Endodermal cell (in vitro differentiated cells): ENCODE measurements at regions not wholly inside any gene's neighbourhood (a gene's known extent, or its start where the extent isn't known, plus 50 kb on each side); places are given as distances from the start of the nearest gene placed in this dataset.

Experiments
- DNase-seq: peaks from one replicate; pipeline ENCODE4 v3.0.0-alpha.2; 2017
- H3K27ac ChIP-seq: 2 replicates; pipeline ENCODE4 v1.5.1; 2013; ENCODE audit warnings: mild to moderate bottlenecking, low read depth, low read length, moderate library complexity
- H3K27me3 ChIP-seq: 2 replicates; pipeline ENCODE4 v1.6.1; 2013; ENCODE audit warnings: mild to moderate bottlenecking, low read length, moderate library complexity; ENCODE audit not compliant: insufficient read depth, control insufficient read depth, poor library complexity, severe bottlenecking
- H3K36me3 ChIP-seq: 2 replicates; pipeline ENCODE4 v1.7.0; 2013; ENCODE audit warnings: mild to moderate bottlenecking, low read length, moderate library complexity; ENCODE audit not compliant: control insufficient read depth, insufficient read depth
- H3K4me1 ChIP-seq: one replicate; pipeline ENCODE4 v1.7.0; 2013; ENCODE audit warnings: low read length; ENCODE audit not compliant: control insufficient read depth, insufficient read depth
- H3K4me3 ChIP-seq: 2 replicates; pipeline ENCODE4 v1.5.1; 2013; ENCODE audit warnings: mild to moderate bottlenecking, low read length, moderate library complexity
- H3K9ac ChIP-seq: 2 replicates; pipeline ENCODE4 v1.6.1; 2013; ENCODE audit warnings: mild to moderate bottlenecking, low read length, moderate library complexity; ENCODE audit not compliant: poor library complexity, severe bottlenecking; ENCODE audit errors: extremely low read depth
- H3K9me3 ChIP-seq: 2 replicates; pipeline ENCODE4 v1.6.1; 2013; ENCODE audit warnings: mild to moderate bottlenecking, low read length, moderate library complexity; ENCODE audit not compliant: control insufficient read depth
- H3K27ac Mint-ChIP-seq: 2 replicates; pipeline ENCODE4 v1.8.0; 2020; ENCODE audit warnings: mixed read lengths
- H3K27me3 Mint-ChIP-seq: 2 replicates; pipeline ENCODE4 v1.8.0; 2021; ENCODE audit warnings: mild to moderate bottlenecking, mixed read lengths; ENCODE audit not compliant: insufficient read depth
- H3K36me3 Mint-ChIP-seq: 2 replicates; pipeline ENCODE4 v1.8.0; 2020; ENCODE audit warnings: low read depth, mixed read lengths
- H3K4me1 Mint-ChIP-seq: 2 replicates; pipeline ENCODE4 v1.8.0; 2020; ENCODE audit warnings: mixed read lengths
- H3K4me3 Mint-ChIP-seq: 2 replicates; pipeline ENCODE4 v1.8.0; 2020; ENCODE audit warnings: mild to moderate bottlenecking, moderate library complexity, mixed read lengths
- H3K9me3 Mint-ChIP-seq: 2 replicates; pipeline ENCODE4 v1.8.0; 2020; ENCODE audit warnings: mild to moderate bottlenecking, mixed read lengths
- CTCF ChIP-seq: fragments of 200-600 bp; sonication (generic); conservative IDR thresholded peaks from 2 replicates; pipeline ENCODE4 v1.5.0; 2021; ENCODE audit warnings: antibody characterized with exemption, mild to moderate bottlenecking
- WGBS, 2 experiments: methylation state at CpG; one replicate each; pipeline versions ENCODE4 v1.1.5 to v1.1.7; 2013; ENCODE audit warnings: missing lambda C conversion rate in 2 of 2, mixed read lengths in 1 of 2; ENCODE audit not compliant: insufficient coverage in 1 of 2, insufficient read length in 1 of 2; 5-methylcytosine and 5-hydroxymethylcytosine counted together

GRCh38 chr10:85145966-85146365 is 817.6 kb downstream of the CCSER2 start:
- peaks cover 13% of the 10 kb centered on the region for H3K9me3 ChIP-seq
- H3K27me3 ChIP-seq, result no peaks in the 10 kb centered on the region
- Mint-ChIP-seq H3K36me3 (peaks cover 2% of the 10 kb centered on the region), H3K4me1 (peaks cover 8% of the 10 kb centered on the region), H3K4me3 (no peak overlapping the region), H3K9me3 (peaks cover 25% of the 10 kb centered on the region), H3K27ac (no peak overlapping the region), H3K27me3 (peaks cover 2% of the 10 kb centered on the region)
- H3K36me3 ChIP-seq, result no peaks in the 10 kb centered on the region
- no peak overlapping the region for H3K4me3 ChIP-seq
- no peak overlapping the region for H3K27ac ChIP-seq
- H3K4me1 ChIP-seq, result no peaks in the 10 kb centered on the region
- DNase-seq, result no peak
- WGBS, 2 experiments, result 83 to 86% methylated on average over 4 of the region's 5 CpGs
- no peak for TF ChIP-seq CTCF
- no peak overlapping the region for H3K9ac ChIP-seq

- DNase-seq, result peak; percentile 46
- peaks cover 22% of the 10 kb centered on the region for H3K9me3 Mint-ChIP-seq
- peaks cover 2% of the 10 kb centered on the region for H3K36me3 Mint-ChIP-seq
- H3K27me3 ChIP-seq, result no peaks in the 10 kb centered on the region
- no peak overlapping the region for H3K27ac Mint-ChIP-seq
- peaks cover 2% of the 10 kb centered on the region for H3K27me3 Mint-ChIP-seq
- no peak overlapping the region for H3K27ac ChIP-seq
- no peak overlapping the region for H3K4me3 Mint-ChIP-seq
- H3K9ac ChIP-seq, result no peak overlapping the region
- H3K9me3 ChIP-seq, result peaks cover 13% of the 10 kb centered on the region
- no peak overlapping the region for H3K4me3 ChIP-seq
- no peaks in the 10 kb centered on the region for H3K4me1 ChIP-seq
- WGBS, 2 experiments, result 100% methylated on average over 1 of the region's 1 CpG
- no peaks in the 10 kb centered on the region for H3K36me3 ChIP-seq
- no peak for TF ChIP-seq CTCF
- H3K4me1 Mint-ChIP-seq, result peaks cover 16% of the 10 kb centered on the region
Measured at GRCh38 chr10:85147346-85148250, 819.2 kb downstream of the CCSER2 start.

GRCh38 chr10:85148693-85149640 is 820.6 kb downstream of the CCSER2 start:
- H3K27me3 Mint-ChIP-seq, result peaks cover 2% of the 10 kb centered on the region
- no peak for TF ChIP-seq CTCF

More at GRCh38 chr10:85148693-85149640, 820.6 kb downstream of the CCSER2 start:
- DNase-seq, result no peak
- Histone ChIP-seq H3K4me1 (no peaks in the 10 kb centered on the region), H3K9me3 (peaks cover 1% of the 10 kb centered on the region), H3K27ac (no peak overlapping the region), H3K9ac (no peak overlapping the region), H3K4me3 (no peak overlapping the region), H3K36me3 (no peaks in the 10 kb centered on the region), H3K27me3 (no peaks in the 10 kb centered on the region)
- H3K27ac Mint-ChIP-seq, result no peak overlapping the region
- H3K4me1 Mint-ChIP-seq, result peaks cover 21% of the 10 kb centered on the region
- no peak overlapping the region for H3K4me3 Mint-ChIP-seq
- H3K9me3 Mint-ChIP-seq, result peaks cover 9% of the 10 kb centered on the region
- peaks cover 2% of the 10 kb centered on the region for H3K36me3 Mint-ChIP-seq
- 80 to 89% methylated on average over 10 to 15 of the region's 15 CpGs for WGBS, 2 experiments
